Motor neuron (in vitro differentiated cells): ENCODE measurements at regions not wholly inside any gene's neighbourhood (a gene's known extent, or its start where the extent isn't known, plus 50 kb on each side); places are given as distances from the start of the nearest gene placed in this dataset.
A peak's percentile ranks its signal among the peaks of the same experiment; 100 is the strongest.

ENCODE experiments used
- ATAC-seq, 8 experiments: fragments of 200-7000 bp; cut with Tn5 transposase; replicated peaks in 6 of 8; 2 replicates each; pipeline ENCODE4 v1.8.0; 2021; ENCODE audit warnings: mild to moderate bottlenecking in 8 of 8, moderate library complexity in 8 of 8
- H3K27ac ChIP-seq, 2 donors: fragments of 250-450 bp; sonication (Bioruptor Pico); 2 replicates each; pipeline ENCODE4 v1.9.0; 2021; ENCODE audit warnings: antibody characterized with exemption in 2 of 2, mild to moderate bottlenecking in 2 of 2, moderate library complexity in 1 of 2
- H3K4me1 ChIP-seq, 2 donors: fragments of 250-450 bp; sonication (Bioruptor Pico); replicated peaks in 1 of 2; 2 replicates each; pipeline ENCODE4 v1.6.1; 2021; ENCODE audit warnings: antibody characterized with exemption in 2 of 2, mild to moderate bottlenecking in 2 of 2, moderate library complexity in 1 of 2
- H3K4me3 ChIP-seq, 5 donors: fragments of 250-450 bp; sonication (Bioruptor Pico); 2 replicates each; pipeline ENCODE4 v1.9.0; 2021; ENCODE audit warnings: antibody characterized with exemption in 5 of 5, mild to moderate bottlenecking in 5 of 5, moderate library complexity in 4 of 5
- WGBS, 10 experiments: fragments of 450-650 bp; shearing (Covaris generic); methylation state at CpG; one replicate each; pipeline ENCODE4 v1.0.0; 2022; 5-methylcytosine and 5-hydroxymethylcytosine counted together
- in situ Hi-C, 9 experiments: fragments of 400-800 bp; cut with MboI; loops; one replicate each; pipeline ENCODE4 v1.15.0; 2021; ENCODE audit warnings: low sequenced_read_pairs in 9 of 9, low pct_unique_long_range_greater_than_20kb in 2 of 9; ENCODE audit not compliant: unreplicated experiment in 9 of 9

DNA sequence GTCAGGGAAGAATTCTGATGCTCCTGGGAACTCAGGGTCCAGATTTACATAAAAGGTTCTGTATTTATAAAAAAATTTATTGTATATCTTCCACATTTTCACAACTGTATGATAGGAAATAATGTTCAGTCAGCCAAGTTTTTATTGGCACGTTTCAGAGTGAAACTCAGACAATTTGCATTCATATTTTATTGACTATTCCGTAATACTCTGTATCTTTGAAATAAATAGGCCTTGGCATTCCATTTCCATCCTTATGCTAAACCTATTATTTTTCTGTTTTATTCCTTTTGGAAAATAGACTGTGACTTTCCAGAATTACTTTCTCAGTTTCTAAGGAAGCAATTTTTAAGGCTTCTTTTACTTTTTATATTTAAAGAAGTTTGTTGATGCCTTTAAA, 329.0 kb downstream of the OLFM3 start:
- H3K4me3 ChIP-seq: no peak overlapping the region
- no peak for ATAC-seq
- no peaks in the 10 kb centered on the region for H3K4me1 ChIP-seq
- in situ Hi-C loops: no loop called here
- H3K27ac ChIP-seq: no peak overlapping the region
- WGBS, 10 experiments: 0 to 84% (median 70%) methylated on average over 2 of the region's 2 CpGs; no CpG with 5 or more reads in 1 of the 10 experiments

DNA sequence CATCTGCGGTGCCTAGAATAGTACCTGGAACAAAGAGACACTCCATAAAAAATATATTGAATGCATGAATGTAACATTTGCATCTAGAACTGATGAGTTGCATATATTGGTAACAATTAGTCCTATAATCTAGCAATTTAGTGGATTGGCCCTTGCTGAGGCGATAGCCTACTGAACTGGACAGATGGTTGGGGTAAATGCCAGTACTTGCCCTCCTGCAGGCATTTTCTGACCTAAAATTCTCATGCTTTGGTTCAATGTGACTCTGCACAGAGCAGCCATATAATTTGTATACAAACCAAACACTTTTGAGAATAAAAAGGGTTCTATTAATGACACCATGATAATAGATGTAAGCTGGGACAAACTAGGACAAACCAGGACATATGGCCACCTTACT, 313.6 kb downstream of the OLFM3 start:
- H3K4me3 ChIP-seq: no peak overlapping the region
- no peak for ATAC-seq
- peaks cover 0 to 6% of the 10 kb centered on the region in 2 donors for H3K4me1 ChIP-seq
- 6 to 100% (median 84%) methylated on average over 1 to 2 of the region's 2 CpGs; no CpG with 5 or more reads in 2 of the 10 experiments for WGBS, 10 experiments
- in situ Hi-C loops: no loop called here
- H3K27ac ChIP-seq: no peak overlapping the region

DNA sequence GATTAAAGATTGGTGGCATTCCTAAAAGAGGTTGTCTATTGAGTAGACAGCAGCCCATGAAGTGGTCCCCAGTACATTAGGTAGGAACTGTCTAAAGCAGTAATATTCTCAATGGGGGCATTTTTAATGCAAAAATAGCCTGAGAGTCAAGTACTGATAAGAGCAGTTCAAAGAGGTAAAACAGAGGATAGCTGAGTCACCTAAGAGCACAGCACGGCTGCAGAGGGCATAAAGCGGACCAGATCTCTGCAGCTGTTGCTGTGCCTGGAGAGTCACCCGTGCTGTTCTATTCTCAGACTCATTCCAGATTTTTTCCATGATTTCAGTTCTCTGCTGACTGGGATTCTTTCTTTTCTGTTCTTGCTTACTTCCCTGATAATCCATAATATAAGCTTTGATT, 313.2 kb downstream of the OLFM3 start:
- in situ Hi-C loops: no loop called here
- no peak for ATAC-seq
- no peak overlapping the region for H3K4me3 ChIP-seq
- no peak overlapping the region for H3K27ac ChIP-seq
- H3K4me1 ChIP-seq: peaks cover 0 to 6% of the 10 kb centered on the region in 2 donors
- 0 to 100% (median 79%) methylated on average over 1 to 3 of the region's 3 CpGs; no CpG with 5 or more reads in 2 of the 10 experiments for WGBS, 10 experiments

DNA sequence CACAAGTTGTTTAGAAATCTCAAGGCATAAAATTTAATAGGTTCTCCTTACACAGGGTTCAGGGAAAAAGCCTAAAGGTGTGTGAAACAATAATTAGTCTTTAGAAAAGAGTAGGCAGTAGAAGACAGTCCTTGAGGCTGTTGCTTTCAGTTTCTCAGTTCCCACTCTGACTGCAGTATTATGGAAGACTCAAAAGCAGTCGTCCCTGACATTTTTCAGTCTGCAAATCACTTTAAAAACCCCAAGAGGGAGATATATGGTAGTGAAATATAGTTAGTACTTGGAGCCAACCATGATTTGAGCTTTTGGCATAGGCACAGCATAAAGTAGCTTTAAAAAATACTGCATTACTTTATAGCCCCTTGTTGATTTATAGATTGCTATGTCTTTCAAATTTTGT, 299.7 kb downstream of the OLFM3 start:
- no peak overlapping the region for H3K27ac ChIP-seq
- in situ Hi-C loops: no loop called here
- 0 to 36% (median 22%) methylated on average over 1 of the region's 1 CpG; no CpG with 5 or more reads in 2 of the 10 experiments for WGBS, 10 experiments
- no peaks in the 10 kb centered on the region for H3K4me1 ChIP-seq
- H3K4me3 ChIP-seq: no peak overlapping the region
- ATAC-seq: peak in 1 of 8 experiments; percentile 24

DNA sequence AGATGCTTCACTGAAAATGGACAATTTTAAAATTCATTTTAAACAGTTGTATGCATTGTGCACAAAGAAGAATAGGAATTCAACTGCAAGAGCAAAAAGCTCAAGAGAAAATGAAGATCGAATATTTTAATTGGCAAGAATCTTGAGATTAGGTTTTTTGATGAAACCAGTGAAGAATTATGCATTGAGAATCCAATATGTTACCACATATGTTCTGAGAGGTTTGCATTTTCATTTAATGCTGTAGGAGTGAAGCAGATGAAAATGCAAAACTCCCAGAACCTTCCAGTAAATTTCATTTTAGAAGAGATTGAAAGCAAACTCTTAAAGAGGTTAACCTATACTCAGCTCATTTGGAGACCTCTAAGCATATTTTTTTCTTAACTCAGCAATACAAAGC, 298.0 kb downstream of the OLFM3 start:
- Histone ChIP-seq H3K27ac (no peak overlapping the region), H3K4me1 (no peaks in the 10 kb centered on the region), H3K4me3 (no peak overlapping the region)
- in situ Hi-C loops: no loop called here
- WGBS, 10 experiments: 0 to 100% (median 61%) methylated on average over 1 of the region's 1 CpG
- ATAC-seq: no peak

DNA sequence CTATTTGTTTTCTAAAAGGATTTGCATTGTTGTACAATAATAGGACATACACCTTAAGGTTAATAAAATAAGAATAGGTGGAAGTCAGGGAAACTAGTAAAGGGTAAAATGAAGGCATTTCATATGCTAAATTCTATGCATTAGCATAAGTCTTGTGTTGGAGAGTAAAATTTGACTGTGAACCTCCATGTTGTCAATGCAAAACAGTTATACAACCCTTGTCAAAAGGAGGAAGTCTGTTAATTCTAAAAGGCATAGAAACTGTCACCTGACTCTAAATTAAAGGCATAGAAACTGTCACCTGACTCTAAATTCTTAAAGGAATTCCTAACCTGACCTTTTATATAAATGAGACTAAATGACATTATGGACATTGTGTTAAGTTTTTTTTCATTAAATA, 291.8 kb downstream of the OLFM3 start:
- Histone ChIP-seq H3K4me1 (no peaks in the 10 kb centered on the region), H3K27ac (no peak overlapping the region), H3K4me3 (no peak overlapping the region)
- no peak for ATAC-seq
- in situ Hi-C loops: no loop called here

DNA sequence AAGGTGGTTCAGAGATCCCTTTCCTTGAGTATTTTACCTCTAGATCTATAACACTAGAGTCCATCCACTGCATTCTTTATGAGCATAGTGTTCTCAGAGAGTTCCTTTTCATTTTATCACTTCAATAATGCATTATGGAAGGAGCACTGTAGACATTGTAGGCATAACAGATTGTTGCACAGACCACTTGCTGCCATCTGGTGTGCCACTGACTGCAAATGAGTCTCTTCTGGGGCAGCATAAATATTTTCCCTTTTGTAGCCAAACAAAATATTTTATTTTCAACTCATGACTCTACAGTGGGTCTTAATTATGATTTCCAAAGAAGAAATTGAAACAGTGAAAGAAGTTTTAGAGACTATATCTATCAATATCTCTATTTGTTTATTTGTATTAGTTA, 290.4 kb downstream of the OLFM3 start:
- H3K27ac ChIP-seq: no peak overlapping the region
- in situ Hi-C loops: no loop called here
- H3K4me1 ChIP-seq: no peaks in the 10 kb centered on the region
- no peak for ATAC-seq
- H3K4me3 ChIP-seq: no peak overlapping the region

DNA sequence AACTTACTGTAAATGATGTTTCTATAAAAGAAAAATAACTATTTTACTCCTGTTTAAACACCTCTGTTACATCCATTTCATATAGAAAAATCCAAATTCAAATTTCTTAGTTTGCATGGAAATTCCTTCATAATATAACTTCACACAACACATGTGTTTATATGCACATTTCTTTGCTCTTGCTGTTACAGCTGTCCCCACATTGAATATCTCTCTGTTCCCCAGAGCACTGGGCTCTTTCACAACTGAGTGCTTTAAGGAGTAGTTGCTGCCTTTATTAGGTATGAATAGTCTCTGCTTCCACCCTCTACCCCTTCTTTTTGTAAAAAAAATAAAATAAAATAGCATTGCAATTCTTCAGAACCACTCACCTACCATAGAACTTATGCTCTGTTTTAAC, 287.0 kb downstream of the OLFM3 start:
- no peak overlapping the region for H3K4me3 ChIP-seq
- ATAC-seq: no peak
- H3K4me1 ChIP-seq: no peaks in the 10 kb centered on the region
- H3K27ac ChIP-seq: no peak overlapping the region
- in situ Hi-C loops: no loop called here

DNA sequence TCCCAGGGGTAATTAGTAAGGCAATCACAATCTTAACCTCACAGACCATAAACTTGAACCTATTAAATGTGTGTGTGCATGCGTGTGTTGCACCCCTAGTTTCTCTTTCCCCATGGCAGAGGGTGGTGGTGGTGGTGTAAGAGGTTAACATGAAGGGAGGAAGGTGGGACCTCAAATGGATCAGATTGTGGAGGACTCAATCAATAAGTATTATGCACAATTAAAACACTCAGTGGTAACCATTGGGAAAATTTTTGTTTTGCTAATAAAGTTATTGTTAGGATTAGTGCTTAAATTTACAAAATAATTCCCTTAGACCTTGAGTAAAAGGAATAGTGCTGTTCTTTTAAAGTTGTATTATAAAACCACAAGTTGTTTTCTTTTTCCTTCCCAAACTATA, 283.0 kb downstream of the OLFM3 start:
- ATAC-seq: no peak
- Histone ChIP-seq H3K4me1 (no peaks in the 10 kb centered on the region), H3K4me3 (no peak overlapping the region), H3K27ac (no peak overlapping the region)
- in situ Hi-C loops: no loop called here
- WGBS, 10 experiments: 0 to 78% (median 48%) methylated on average over 1 of the region's 1 CpG; no CpG with 5 or more reads in 4 of the 10 experiments

DNA sequence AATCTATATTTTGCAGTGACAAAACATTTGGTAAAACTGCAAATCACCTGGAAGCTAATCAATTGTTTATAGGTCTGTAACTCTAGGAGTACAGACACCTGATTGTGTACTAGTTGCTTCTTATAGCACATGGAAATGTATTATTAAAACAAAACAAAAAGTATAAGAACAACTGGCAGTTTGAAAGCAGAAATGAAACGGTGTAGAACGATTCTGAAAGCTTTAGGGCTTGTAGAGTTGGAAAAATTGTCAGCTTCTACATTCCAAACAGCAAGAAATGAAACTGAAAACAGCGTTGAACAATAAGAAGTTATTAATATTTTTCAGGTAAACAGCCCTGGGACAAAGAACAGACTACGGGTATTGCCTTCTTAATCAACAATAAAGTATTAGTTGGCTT, 273.3 kb downstream of the OLFM3 start:
- WGBS, 10 experiments: 0 to 96% (median 79%) methylated on average over 2 to 4 of the region's 4 CpGs
- ATAC-seq: no peak
- Histone ChIP-seq H3K27ac (no peak overlapping the region), H3K4me1 (no peaks in the 10 kb centered on the region), H3K4me3 (no peak overlapping the region)
- in situ Hi-C loops: no loop called here

DNA sequence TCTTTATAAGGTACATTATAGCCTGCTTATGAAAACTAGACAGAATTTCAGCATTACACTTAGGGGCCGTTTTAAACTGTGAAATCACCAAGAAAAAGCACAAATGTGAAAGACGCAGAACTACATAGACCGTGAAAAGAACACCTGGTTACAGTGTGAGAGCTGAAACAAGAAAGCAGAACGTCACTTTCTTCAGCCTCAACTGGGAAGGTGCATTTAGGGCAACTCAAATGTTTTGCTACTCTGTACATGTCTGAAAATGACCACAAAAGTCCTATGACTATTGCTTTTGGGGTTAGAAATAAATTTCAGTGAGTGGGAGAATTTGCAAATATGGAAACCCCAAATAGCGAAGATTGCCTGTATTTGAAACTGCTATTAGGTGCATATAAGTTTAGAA, 268.7 kb downstream of the OLFM3 start:
- no peak for ATAC-seq
- H3K27ac ChIP-seq: no peak overlapping the region
- H3K4me3 ChIP-seq: no peak overlapping the region
- in situ Hi-C loops: no loop called here
- WGBS, 10 experiments: 38 to 93% (median 87%) methylated on average over 2 to 5 of the region's 5 CpGs; no CpG with 5 or more reads in 2 of the 10 experiments
- H3K4me1 ChIP-seq: no peaks in the 10 kb centered on the region

DNA sequence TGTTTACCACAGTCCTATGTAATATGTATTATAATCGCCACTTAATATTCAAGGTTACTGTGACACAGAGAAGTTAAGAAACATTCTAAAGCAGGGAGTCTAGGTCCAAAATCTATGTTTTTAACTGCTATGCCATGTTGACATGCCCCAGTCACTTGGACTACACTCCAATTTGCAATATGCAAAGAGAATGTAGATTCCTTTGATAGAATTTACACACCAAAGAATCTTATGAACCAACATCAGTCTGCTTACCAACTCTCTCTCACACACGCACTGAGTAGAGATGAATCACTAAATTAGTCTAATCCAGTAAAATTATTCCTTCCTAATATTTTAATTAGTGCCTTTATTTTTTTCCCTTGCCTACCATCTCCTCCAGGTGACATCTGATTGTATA, 266.2 kb downstream of the OLFM3 start:
- whole genome bisulfite sequencing, 10 experiments: 44 to 93% (median 80%) methylated on average over 1 to 2 of the region's 2 CpGs; no CpG with 5 or more reads in 1 of the 10 experiments
- ATAC-seq: peak in 3 of 8 experiments; percentile 50 to 98 (median 75)
- in situ Hi-C loops: no loop called here
- no peak overlapping the region for H3K27ac ChIP-seq
- no peak overlapping the region for H3K4me3 ChIP-seq
- H3K4me1 ChIP-seq: no peaks in the 10 kb centered on the region

DNA sequence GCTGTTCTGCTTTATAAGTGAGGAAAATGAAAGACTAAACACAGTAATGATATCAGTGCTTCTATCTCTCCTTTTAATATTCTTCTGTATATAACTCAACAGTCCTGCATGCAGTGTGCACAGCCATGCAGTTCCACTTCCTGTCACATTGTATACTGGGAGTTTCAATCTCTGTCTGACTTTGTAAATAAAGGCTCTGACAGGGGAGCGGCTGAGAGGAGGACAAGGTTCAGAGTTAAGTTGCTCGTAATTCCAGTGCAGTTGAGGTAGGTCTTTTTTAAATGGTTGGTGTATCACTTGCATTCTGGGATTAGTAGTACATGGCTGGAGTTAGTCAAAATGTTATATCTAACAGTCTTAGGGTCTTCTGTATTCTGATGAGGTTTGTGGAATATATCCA, 264.5 kb downstream of the OLFM3 start:
- Histone ChIP-seq H3K27ac (no peak overlapping the region), H3K4me1 (no peaks in the 10 kb centered on the region), H3K4me3 (no peak overlapping the region)
- 67 to 100% (median 92%) methylated on average over 1 to 2 of the region's 2 CpGs; no CpG with 5 or more reads in 2 of the 10 experiments for WGBS, 10 experiments
- in situ Hi-C loops: no loop called here
- no peak for ATAC-seq

DNA sequence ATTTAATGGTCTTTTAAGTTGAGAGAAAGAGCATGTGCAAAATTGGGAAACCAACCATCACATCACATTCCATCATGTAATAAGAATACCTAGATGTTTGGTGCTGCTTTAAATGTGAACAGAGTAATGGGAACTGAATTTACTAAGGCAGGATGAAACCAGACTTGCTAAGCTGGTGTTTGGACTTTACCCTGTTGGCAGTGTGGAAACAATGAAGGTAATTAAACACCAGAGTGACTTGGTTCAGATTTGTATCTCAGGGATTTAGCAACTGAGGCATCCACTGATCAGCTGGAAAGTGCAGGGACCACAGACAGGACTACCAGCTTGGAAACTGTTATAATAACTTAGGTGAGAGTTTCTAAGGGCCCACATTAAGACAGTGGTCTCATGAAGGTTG, 263.4 kb downstream of the OLFM3 start:
- ATAC-seq: no peak
- in situ Hi-C loops: no loop called here
- Histone ChIP-seq H3K27ac (no peak overlapping the region), H3K4me3 (no peak overlapping the region), H3K4me1 (no peaks in the 10 kb centered on the region)

DNA sequence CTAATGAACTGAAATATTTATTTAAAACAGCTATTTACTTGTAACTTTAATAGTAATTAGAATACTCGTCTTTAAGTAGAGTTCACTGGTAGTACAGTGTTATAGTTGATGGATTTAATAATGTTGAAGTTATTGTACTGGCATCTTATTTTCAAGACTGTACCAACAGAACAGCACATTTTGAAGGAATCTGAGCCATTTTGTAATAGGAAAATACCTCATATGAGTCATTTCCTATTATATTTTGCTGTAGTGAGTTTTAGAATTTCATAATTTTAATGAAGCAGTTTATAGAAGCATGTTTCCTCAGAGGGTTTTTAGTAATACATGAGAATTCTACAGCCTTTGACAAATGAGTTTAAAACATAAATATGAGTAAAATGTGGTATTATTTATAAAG, 258.3 kb downstream of the OLFM3 start:
- Histone ChIP-seq H3K4me3 (no peak overlapping the region), H3K27ac (no peak overlapping the region), H3K4me1 (no peaks in the 10 kb centered on the region)
- ATAC-seq: no peak
- in situ Hi-C loops: no loop called here
- WGBS, 10 experiments: 0 to 100% (median 92%) methylated on average over 1 of the region's 1 CpG; no CpG with 5 or more reads in 1 of the 10 experiments
